SK-N-SH (cell line): ENCODE measurements at regions not wholly inside any gene's neighbourhood (a gene's known extent, or its start where the extent isn't known, plus 50 kb on each side); places are given as distances from the start of the nearest gene placed in this dataset.

Source experiments
- CTCF ChIA-PET: fragments of 300-600, 350-600 bp; formaldehyde crosslinking; extraction: SDS; loops from one replicate; lab custom pipeline; 2021; lab: Yijun Ruan, JAX
- POLR2A ChIA-PET: fragments of 350-600 bp; sonication (Branson Sonifier 250); formaldehyde crosslinking; extraction: SDS; loops from one replicate; lab custom pipeline; 2020; ENCODE audit warnings: antibody characterized with exemption, inconsistent platforms; lab: Yijun Ruan, JAX
- DNase-seq: peaks from one replicate; pipeline ENCODE4 v3.0.0; 2012
- H2AFZ ChIP-seq: fragments of 200-600 bp; sonication (generic); 2 replicates; pipeline ENCODE4 v1.8.1; 2016; ENCODE audit warnings: antibody characterized with exemption, mild to moderate bottlenecking, low read depth
- H3F3A ChIP-seq: fragments of 200-600 bp; sonication (generic); replicated peaks from 2 replicates; pipeline ENCODE3; 2016; ENCODE audit warnings: antibody characterized with exemption, mild to moderate bottlenecking; ENCODE audit not compliant: insufficient read depth
- H3K27ac ChIP-seq, 2 experiments: fragments of 200-500 bp in 1 of 2; fragments of 200-600 bp in 1 of 2; sonication (Bioruptor generic) in 1 of 2; sonication (generic), shearing (Covaris generic) in 1 of 2; 2 replicates each; pipeline versions ENCODE4 v1.5.1 to v1.6.1; 2014 to 2016; ENCODE audit warnings: low read depth in 2 of 2, inconsistent platforms in 1 of 2, low read length in 1 of 2, mild to moderate bottlenecking in 1 of 2, mixed read lengths in 1 of 2
- H3K27me3 ChIP-seq: fragments of 200-600 bp; sonication (generic), shearing (Covaris generic); 2 replicates; pipeline ENCODE4 v1.6.1; 2016; ENCODE audit warnings: mixed run types; ENCODE audit not compliant: insufficient read depth
- H3K36me3 ChIP-seq, 2 experiments: fragments of 200-500 bp in 1 of 2; fragments of 200-600 bp in 1 of 2; sonication (Bioruptor generic) in 1 of 2; sonication (generic) in 1 of 2; replicated peaks in 1 of 2; 2 replicates each; pipeline versions ENCODE3 to v1.5.1; 2014 to 2016; ENCODE audit warnings: low read length in 1 of 2, mild to moderate bottlenecking in 1 of 2; ENCODE audit not compliant: insufficient read depth in 2 of 2, control insufficient read depth in 1 of 2
- H3K4me1 ChIP-seq, 2 experiments: fragments of 200-500 bp in 1 of 2; fragments of 200-600 bp in 1 of 2; sonication (Bioruptor generic) in 1 of 2; sonication (generic), shearing (Covaris generic) in 1 of 2; 2 replicates each; pipeline versions ENCODE4 v1.5.1 to v1.6.1; 2014 to 2016; ENCODE audit warnings: low read depth in 1 of 2, low read length in 1 of 2, mixed run types in 1 of 2; ENCODE audit not compliant: insufficient read depth in 2 of 2, control insufficient read depth in 1 of 2
- H3K4me2 ChIP-seq: fragments of 200-600 bp; sonication (generic), shearing (Covaris generic); 2 replicates; pipeline ENCODE4 v1.6.1; 2017; ENCODE audit warnings: mixed run types
- H3K4me3 ChIP-seq, 2 experiments: fragments of 200-500 bp in 1 of 2; fragments of 200-600 bp in 1 of 2; sonication (Bioruptor generic) in 1 of 2; sonication (generic), shearing (Covaris generic) in 1 of 2; 2 replicates each; pipeline versions ENCODE4 v1.5.1 to v1.8.1; 2014 to 2016; ENCODE audit warnings: low read depth in 2 of 2, inconsistent platforms in 1 of 2, low read length in 1 of 2, mild to moderate bottlenecking in 1 of 2, mixed read lengths in 1 of 2, moderate library complexity in 1 of 2
- H3K79me2 ChIP-seq: fragments of 200-600 bp; sonication (generic); 2 replicates; pipeline ENCODE4 v1.8.1; 2017; ENCODE audit warnings: mild to moderate bottlenecking; ENCODE audit not compliant: insufficient read depth
- H3K9ac ChIP-seq: fragments of 200-600 bp; sonication (generic); 2 replicates; pipeline ENCODE4 v1.6.1; 2017; ENCODE audit warnings: mixed run types
- H3K9me2 ChIP-seq: fragments of 200-600 bp; sonication (generic); 2 replicates; pipeline ENCODE4 v1.6.1; 2017; ENCODE audit warnings: mixed run types
- H3K9me3 ChIP-seq: fragments of 200-600 bp; sonication (generic); 2 replicates; pipeline ENCODE4 v1.6.1; 2017; ENCODE audit warnings: mixed run types, mild to moderate bottlenecking, moderate library complexity
- H4K20me1 ChIP-seq: fragments of 200-600 bp; sonication (generic); 2 replicates; pipeline ENCODE4 v1.6.1; 2017; ENCODE audit warnings: mild to moderate bottlenecking, mixed run types; ENCODE audit not compliant: insufficient read depth
- CHD2 ChIP-seq: fragments of 150-350 bp; IDR thresholded peaks from 2 replicates; pipeline ENCODE4 v1.6.1; 2018; ENCODE audit warnings: low read length; ENCODE audit not compliant: partially characterized antibody
- ELF1 ChIP-seq: IDR thresholded peaks from 2 replicates; pipeline ENCODE4 v1.4.0; 2012
- FOSL2 ChIP-seq: IDR thresholded peaks from 2 replicates; pipeline ENCODE4 v1.4.0; 2012; ENCODE audit warnings: low read depth, mild to moderate bottlenecking, moderate library complexity, borderline replicate concordance
- JUND ChIP-seq: IDR thresholded peaks from 2 replicates; pipeline ENCODE4 v1.4.0; 2012
- RCOR1 ChIP-seq: fragments of 150-350 bp; IDR thresholded peaks from 2 replicates; pipeline ENCODE4 v1.6.1; 2017; ENCODE audit warnings: antibody characterized with exemption, low read length
- TAF1 ChIP-seq: IDR thresholded peaks from 2 replicates; pipeline ENCODE4 v1.6.1; 2012; ENCODE audit warnings: low read depth, mild to moderate bottlenecking, low read length, moderate library complexity, borderline replicate concordance
- TCF12 ChIP-seq: IDR thresholded peaks from 2 replicates; pipeline ENCODE4 v1.4.0; 2012
- WGBS: methylation state at CpG from one replicate; pipeline ENCODE4 v1.1.6; 2017; ENCODE audit warnings: low lambda C conversion rate; 5-methylcytosine and 5-hydroxymethylcytosine counted together
- TF ChIP-seq, protein P1 (sequence below): IDR thresholded peaks from 2 replicates; pipeline ENCODE4 v1.4.0; 2012; ENCODE audit warnings: low read depth, borderline replicate concordance
- TF ChIP-seq, protein P2 (sequence below): IDR thresholded peaks from 2 replicates; pipeline ENCODE4 v1.4.0; 2012; ENCODE audit warnings: low read depth
- TF ChIP-seq, protein P3 (sequence below): fragments of 150-350 bp; IDR thresholded peaks from 2 replicates; pipeline ENCODE4 v1.6.1; 2016; ENCODE audit warnings: mild to moderate bottlenecking, low read depth, low read length

DNA sequence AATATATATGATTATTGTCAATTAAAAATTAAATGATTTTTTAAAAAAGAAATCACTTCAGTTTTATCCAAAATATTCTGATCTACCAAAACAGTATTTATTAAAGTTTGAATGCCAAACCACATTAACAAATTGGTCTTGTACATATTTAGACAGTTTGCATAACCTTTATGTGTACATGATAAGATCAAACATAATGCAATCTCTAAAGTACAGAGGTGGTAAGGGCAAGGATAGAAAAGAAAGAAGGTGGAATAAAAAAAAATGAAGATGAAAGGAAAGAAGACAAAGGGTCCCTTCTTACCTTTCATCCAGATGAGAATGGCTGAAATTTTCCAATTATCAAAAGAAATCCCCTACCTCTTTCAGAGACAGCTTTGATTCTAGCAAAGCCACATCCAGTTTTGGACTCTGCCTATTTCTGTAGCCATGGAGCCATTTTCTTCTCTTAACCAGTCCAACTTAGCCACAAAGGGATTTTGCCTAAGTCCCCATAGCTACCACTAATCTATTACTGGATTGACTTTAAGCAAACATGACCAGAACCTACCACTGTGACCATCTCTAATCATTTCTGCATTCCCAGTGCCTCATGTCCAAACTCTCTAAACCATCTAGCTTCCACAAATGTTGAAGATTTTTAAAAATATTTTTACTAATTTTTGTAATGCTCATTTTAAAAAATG is 133.3 kb upstream of the TRPM3 start:
- CTCF ChIA-PET: no interaction called here
- no peak for DNase-seq
- H3K27ac ChIP-seq: no peak overlapping the region
- H3K36me3 ChIP-seq: no peaks in the 10 kb centered on the region
- no peaks in the 10 kb centered on the region for H4K20me1 ChIP-seq
- H3K9me3 ChIP-seq: no peaks in the 10 kb centered on the region
- H3K4me3 ChIP-seq: no peak overlapping the region
- H3K9ac ChIP-seq: no peak overlapping the region
- POLR2A ChIA-PET: no interaction called here
- no peak overlapping the region for H3K4me2 ChIP-seq
- H3K79me2 ChIP-seq: no peaks in the 10 kb centered on the region
- TF ChIP-seq ELF1 (no peak), TAF1 (no peak)
- no peaks in the 10 kb centered on the region for H3K4me1 ChIP-seq
- no peak overlapping the region for H2AFZ ChIP-seq
- H3F3A ChIP-seq: no peaks in the 10 kb centered on the region
- no peaks in the 10 kb centered on the region for H3K27me3 ChIP-seq
- H3K9me2 ChIP-seq: no peaks in the 10 kb centered on the region

DNA sequence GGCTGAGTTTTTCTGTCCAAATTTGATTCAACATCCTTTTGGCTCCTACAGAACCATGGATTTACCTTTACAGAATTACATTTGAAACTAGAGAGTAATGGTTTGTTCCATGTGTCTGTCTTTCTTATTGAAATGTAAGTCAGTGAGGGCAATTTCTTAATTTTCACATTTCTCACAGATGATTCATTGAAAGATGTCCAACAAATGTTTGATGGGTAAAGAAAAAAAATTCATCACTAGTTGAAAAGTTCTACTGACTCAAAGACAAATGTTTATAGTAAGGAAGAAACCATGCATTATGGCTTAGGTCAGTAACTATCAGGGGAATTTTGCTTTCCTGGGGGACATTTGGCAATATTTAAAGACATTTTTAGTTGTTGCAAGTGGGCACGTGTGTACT is 131.6 kb upstream of the TRPM3 start:
- ChIA-PET POLR2A (no interaction called here), CTCF (no interaction called here)
- H3K4me3 ChIP-seq: no peak overlapping the region
- H3K79me2 ChIP-seq: no peaks in the 10 kb centered on the region
- H3F3A ChIP-seq: no peaks in the 10 kb centered on the region
- no peaks in the 10 kb centered on the region for H3K9me2 ChIP-seq
- no peak overlapping the region for H3K27ac ChIP-seq
- H2AFZ ChIP-seq: no peak overlapping the region
- no peaks in the 10 kb centered on the region for H4K20me1 ChIP-seq
- no peak overlapping the region for H3K9ac ChIP-seq
- 5% methylated on average over 1 of the region's 1 CpG for WGBS
- DNase-seq: no peak
- no peaks in the 10 kb centered on the region for H3K36me3 ChIP-seq
- no peaks in the 10 kb centered on the region for H3K9me3 ChIP-seq
- no peak overlapping the region for H3K4me2 ChIP-seq
- TF ChIP-seq, protein P1, sequence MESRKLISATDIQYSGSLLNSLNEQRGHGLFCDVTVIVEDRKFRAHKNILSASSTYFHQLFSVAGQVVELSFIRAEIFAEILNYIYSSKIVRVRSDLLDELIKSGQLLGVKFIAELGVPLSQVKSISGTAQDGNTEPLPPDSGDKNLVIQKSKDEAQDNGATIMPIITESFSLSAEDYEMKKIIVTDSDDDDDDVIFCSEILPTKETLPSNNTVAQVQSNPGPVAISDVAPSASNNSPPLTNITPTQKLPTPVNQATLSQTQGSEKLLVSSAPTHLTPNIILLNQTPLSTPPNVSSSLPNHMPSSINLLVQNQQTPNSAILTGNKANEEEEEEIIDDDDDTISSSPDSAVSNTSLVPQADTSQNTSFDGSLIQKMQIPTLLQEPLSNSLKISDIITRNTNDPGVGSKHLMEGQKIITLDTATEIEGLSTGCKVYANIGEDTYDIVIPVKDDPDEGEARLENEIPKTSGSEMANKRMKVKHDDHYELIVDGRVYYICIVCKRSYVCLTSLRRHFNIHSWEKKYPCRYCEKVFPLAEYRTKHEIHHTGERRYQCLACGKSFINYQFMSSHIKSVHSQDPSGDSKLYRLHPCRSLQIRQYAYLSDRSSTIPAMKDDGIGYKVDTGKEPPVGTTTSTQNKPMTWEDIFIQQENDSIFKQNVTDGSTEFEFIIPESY: no peak
- TF ChIP-seq, protein P2, sequence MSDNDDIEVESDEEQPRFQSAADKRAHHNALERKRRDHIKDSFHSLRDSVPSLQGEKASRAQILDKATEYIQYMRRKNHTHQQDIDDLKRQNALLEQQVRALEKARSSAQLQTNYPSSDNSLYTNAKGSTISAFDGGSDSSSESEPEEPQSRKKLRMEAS: no peak
- TF ChIP-seq TAF1 (no peak), RCOR1 (no peak), TCF12 (no peak)
- TF ChIP-seq, protein P3, sequence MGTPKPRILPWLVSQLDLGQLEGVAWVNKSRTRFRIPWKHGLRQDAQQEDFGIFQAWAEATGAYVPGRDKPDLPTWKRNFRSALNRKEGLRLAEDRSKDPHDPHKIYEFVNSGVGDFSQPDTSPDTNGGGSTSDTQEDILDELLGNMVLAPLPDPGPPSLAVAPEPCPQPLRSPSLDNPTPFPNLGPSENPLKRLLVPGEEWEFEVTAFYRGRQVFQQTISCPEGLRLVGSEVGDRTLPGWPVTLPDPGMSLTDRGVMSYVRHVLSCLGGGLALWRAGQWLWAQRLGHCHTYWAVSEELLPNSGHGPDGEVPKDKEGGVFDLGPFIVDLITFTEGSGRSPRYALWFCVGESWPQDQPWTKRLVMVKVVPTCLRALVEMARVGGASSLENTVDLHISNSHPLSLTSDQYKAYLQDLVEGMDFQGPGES: no peak
- TF ChIP-seq, all 33 proteins: peak for 0
- Histone ChIP-seq H3K27me3 (no peaks in the 10 kb centered on the region), H3K4me1 (no peaks in the 10 kb centered on the region; a peak in 1 of 4 replicates)

DNA sequence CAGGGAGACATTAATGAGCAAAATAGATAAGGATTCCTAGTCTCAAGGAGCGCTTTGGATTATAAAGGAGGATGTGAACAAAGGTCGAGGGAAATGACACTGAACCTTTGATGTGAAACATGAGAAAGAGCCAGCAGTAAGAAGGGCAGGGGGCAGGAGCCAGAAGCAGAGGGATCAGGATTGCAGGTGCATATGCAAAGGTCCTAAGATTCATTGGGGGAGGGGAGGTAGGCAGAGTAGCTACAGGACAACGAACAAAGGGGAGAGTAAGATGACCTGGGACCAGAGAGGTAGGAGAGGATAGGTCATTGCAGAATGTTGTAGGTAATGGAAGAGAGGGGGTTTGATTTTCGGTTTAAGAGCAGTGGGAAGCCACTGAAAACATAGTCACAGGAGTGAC is 129.2 kb upstream of the TRPM3 start:
- Histone ChIP-seq H3K79me2 (no peaks in the 10 kb centered on the region), H3K4me3 (no peak overlapping the region), H2AFZ (no peak overlapping the region), H3K27ac (no peak overlapping the region), H3K9me2 (no peaks in the 10 kb centered on the region), H3K9me3 (no peaks in the 10 kb centered on the region), H3K4me2 (no peak overlapping the region), H3F3A (no peaks in the 10 kb centered on the region), H3K27me3 (no peaks in the 10 kb centered on the region; the same call in 1 of the 2 replicates), H3K9ac (no peak overlapping the region), H3K4me1 (no peaks in the 10 kb centered on the region; a peak in 1 of 4 replicates), H4K20me1 (no peaks in the 10 kb centered on the region), H3K36me3 (no peaks in the 10 kb centered on the region)
- no peak for TF ChIP-seq JUND
- no peak for TF ChIP-seq CHD2
- TF ChIP-seq, protein P1: no peak
- TF ChIP-seq FOSL2: no peak
- WGBS: under 1% methylated on average over 4 of the region's 4 CpGs
- POLR2A ChIA-PET: no interaction called here
- CTCF ChIA-PET: interaction anchor here (0.6 to 5.5 kb wide), 11 partner anchors 9 to 911 kb away, joined by 3 to 80 read pairs (median 4); no protein-coding TSS in a partner anchor
- no peak for DNase-seq
